Parathyroid adenoma (tissue), 2 donors: ENCODE measurements at regions not wholly inside any gene's neighbourhood (a gene's known extent, or its start where the extent isn't known, plus 50 kb on each side); places are given as distances from the start of the nearest gene placed in this dataset.
"Not testable (repeated sequence)": the region's sequence is repeated elsewhere in the genome, so short reads cannot be mapped to it uniquely, and the experiment has no call there.

Experiments
- H2AFZ ChIP-seq: fragments of 300-600 bp; sonication (generic); one replicate; pipeline ENCODE4 v1.7.0; 2017; ENCODE audit warnings: antibody characterized with exemption, mild to moderate bottlenecking
- H3K27ac ChIP-seq: fragments of 300-600 bp; sonication (generic); one replicate; pipeline ENCODE4 v1.7.0; 2017
- H3K27me3 ChIP-seq: fragments of 300-600 bp; sonication (generic); one replicate; pipeline ENCODE4 v1.7.0; 2017; ENCODE audit warnings: low read length; ENCODE audit not compliant: control insufficient read depth, insufficient read depth
- H3K36me3 ChIP-seq: fragments of 300-600 bp; sonication (generic); one replicate; pipeline ENCODE4 v1.7.0; 2017; ENCODE audit warnings: low read length; ENCODE audit not compliant: control insufficient read depth, insufficient read depth
- H3K4me1 ChIP-seq: fragments of 300-600 bp; sonication (generic); one replicate; pipeline ENCODE4 v1.7.0; 2017; ENCODE audit warnings: control low read depth
- H3K4me2 ChIP-seq: fragments of 300-600 bp; sonication (generic); one replicate; pipeline ENCODE4 v1.7.0; 2017; ENCODE audit warnings: low read length
- H3K4me3 ChIP-seq: fragments of 300-600 bp; sonication (generic); one replicate; pipeline ENCODE4 v1.7.0; 2017; ENCODE audit warnings: low read depth, low read length
- H3K79me2 ChIP-seq: fragments of 300-600 bp; sonication (generic); one replicate; pipeline ENCODE4 v1.7.0; 2017; ENCODE audit warnings: control low read depth
- H3K9ac ChIP-seq: fragments of 300-600 bp; sonication (generic); one replicate; pipeline ENCODE4 v1.7.0; 2017; ENCODE audit warnings: mild to moderate bottlenecking
- H3K9me3 ChIP-seq: fragments of 300-600 bp; sonication (generic); one replicate; pipeline ENCODE4 v1.7.0; 2017; ENCODE audit warnings: low read length; ENCODE audit not compliant: control insufficient read depth
- TF ChIP-seq, protein P1 (sequence below): fragments of 300-600 bp; sonication (generic); IDR thresholded peaks from one replicate; pipeline ENCODE4 v1.7.0; 2017; ENCODE audit warnings: antibody characterized with exemption, mild to moderate bottlenecking
- donor health status: primary hyperparathyroidism.

DNA sequence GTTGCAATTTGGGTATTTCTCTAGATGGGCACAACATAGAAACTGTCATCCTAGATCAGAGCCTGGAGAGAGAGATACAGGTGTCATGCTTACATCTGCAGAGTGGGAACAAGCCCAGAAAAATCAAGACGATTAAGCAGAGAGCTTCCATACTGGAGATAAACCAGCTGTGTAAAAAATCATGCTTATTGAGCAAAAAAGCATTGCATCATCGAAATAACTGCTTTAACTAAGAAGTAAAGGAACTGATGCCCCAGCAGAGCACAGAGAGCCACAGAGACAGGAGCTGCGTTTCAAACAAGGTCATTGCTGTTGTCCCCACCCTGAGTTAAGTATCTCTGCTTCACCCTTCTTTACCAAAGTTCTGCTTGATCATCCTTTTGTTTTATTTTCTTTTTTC lies 138.0 kb downstream of the CCDC74A start:
- not testable (repeated sequence) for H3K27me3 ChIP-seq, H3K4me3 ChIP-seq, H3K4me2 ChIP-seq, H3K4me1 ChIP-seq, H3K9me3 ChIP-seq, H2AFZ ChIP-seq, H3K36me3 ChIP-seq, H3K79me2 ChIP-seq, H3K9ac ChIP-seq, H3K27ac ChIP-seq

DNA sequence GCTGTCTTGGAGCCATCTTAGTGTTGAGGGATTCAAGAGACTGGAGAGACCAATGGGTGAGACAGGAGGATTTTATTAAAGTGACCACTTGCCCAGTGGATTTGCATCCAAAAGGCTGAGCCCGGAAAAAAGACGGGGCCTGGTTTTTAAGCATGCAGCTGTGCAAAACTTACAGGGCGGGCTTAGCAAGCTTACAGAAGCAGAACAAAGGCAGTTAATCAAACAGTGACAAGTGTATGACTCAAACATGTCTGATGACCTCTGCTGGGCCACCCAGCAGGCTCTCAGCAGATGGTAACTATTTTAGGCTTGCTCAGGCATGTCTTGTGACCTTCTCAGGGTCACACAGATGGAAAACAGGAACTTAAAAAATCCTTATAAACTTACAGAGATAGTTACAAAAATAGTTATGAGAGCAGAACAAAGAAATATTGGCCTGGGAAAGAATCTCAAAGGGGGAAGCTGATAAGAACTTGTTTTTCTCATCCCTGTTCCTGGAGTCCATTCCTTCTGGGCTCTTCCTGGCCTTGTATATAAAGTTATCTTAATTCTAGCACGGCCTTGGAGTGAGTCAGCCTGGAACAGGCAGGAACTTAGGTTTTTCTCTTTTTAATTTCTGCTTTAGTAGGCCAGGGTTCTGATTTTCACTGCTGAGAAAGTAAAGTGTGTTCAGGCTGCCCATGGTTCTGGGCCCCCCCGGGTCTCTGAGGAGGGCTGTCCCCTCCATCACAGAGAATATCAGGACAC lies 141.3 kb downstream of the CCDC74A start:
- H3K79me2 ChIP-seq, H3K4me1 ChIP-seq, H3K9ac ChIP-seq, H3K4me3 ChIP-seq, H3K36me3 ChIP-seq, H3K27me3 ChIP-seq, H3K27ac ChIP-seq, H3K9me3 ChIP-seq, H3K4me2 ChIP-seq, H2AFZ ChIP-seq: not testable (repeated sequence)

DNA sequence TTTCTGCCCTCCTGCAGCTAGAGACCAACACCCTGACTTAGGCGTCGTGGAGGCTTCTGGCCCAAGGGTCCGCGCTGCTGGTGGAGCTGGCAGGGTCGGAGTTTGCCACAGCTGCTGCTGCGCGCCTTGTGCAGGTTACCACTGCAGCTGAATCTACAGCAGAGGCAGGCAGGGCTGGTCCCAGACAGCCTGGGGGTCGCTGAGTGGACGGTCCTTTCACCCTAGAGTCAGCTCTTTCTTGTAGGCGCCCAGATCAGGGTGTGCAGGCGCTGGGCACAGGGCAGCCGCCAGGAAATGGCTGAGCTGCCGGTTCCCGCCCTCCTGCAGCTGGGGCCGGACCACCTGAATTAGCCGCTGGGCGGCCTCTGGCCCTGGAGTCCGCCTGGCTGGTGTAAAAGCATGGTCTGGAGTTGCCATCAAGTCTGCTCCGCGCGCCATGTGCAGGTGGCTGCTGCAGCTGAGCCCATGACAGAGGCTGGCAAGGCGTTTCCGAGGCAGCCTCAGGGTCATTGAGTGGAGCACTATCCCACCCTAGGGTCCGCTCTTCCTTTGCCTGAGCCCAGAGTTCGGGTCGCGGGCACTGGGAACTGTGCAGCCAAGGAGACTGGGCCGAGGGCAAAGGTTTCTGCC lies 144.3 kb downstream of the CCDC74A start:
- H3K4me1 ChIP-seq, H3K4me3 ChIP-seq, H3K9me3 ChIP-seq: not testable (repeated sequence)

DNA sequence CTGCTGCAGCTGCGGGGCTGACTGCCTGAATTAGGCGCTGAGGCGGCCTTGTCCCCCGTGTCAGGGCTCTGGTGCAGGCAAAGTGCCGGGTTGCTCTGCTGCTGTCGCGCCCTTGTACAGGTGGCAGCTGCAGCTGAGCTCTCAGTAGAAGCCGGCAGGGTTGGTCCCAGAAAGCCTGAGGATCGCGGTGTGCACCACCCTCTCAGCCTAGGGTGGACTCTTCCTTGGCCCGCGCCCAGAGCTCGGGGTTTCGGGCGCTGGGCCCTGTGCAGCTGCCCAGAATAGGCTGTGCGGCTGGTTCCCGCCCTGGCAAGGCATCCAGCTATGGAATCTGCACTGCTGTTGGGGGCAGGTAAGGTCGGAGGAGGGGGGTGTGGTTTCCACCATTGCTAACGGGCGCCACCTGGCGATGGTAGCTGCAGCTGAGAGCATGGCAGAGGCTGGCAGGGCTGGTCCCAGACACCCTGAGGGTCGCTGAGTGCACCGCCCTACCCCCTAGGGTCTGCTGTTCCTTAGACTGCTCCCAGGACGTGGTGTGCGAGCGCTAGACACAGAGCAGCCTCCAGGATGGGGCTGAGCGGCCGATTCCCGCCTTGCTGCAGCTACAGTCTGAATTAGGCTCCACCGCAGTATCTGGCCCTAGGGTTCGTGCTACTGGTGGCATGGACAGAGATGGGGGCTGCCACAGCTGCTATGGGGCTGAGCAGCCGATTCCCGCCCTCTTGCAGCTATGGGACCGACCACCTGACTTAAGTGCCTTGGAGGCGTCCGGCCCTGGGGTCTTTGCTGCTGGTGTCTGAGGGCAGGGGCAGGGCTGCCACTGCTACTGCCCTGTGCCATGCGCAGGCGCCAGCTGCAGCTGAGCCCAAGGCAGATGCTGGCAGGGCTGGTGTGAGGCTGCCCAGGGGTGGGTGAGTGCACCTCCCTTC lies 145.0 kb downstream of the CCDC74A start:
- H3K79me2 ChIP-seq, H3K9me3 ChIP-seq, H3K27me3 ChIP-seq, H3K36me3 ChIP-seq, H3K27ac ChIP-seq, H3K9ac ChIP-seq, H3K4me1 ChIP-seq, H3K4me3 ChIP-seq: not testable (repeated sequence)
- TF ChIP-seq, protein P1, sequence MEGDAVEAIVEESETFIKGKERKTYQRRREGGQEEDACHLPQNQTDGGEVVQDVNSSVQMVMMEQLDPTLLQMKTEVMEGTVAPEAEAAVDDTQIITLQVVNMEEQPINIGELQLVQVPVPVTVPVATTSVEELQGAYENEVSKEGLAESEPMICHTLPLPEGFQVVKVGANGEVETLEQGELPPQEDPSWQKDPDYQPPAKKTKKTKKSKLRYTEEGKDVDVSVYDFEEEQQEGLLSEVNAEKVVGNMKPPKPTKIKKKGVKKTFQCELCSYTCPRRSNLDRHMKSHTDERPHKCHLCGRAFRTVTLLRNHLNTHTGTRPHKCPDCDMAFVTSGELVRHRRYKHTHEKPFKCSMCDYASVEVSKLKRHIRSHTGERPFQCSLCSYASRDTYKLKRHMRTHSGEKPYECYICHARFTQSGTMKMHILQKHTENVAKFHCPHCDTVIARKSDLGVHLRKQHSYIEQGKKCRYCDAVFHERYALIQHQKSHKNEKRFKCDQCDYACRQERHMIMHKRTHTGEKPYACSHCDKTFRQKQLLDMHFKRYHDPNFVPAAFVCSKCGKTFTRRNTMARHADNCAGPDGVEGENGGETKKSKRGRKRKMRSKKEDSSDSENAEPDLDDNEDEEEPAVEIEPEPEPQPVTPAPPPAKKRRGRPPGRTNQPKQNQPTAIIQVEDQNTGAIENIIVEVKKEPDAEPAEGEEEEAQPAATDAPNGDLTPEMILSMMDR = peak; percentile 68
- Histone ChIP-seq H3K4me2 (peak overlapping the region; percentile 65), H2AFZ (peak overlapping the region; percentile 77)

More for the DNA sequence above, 144.3 kb downstream of the CCDC74A start:
- H3K36me3 ChIP-seq, H3K79me2 ChIP-seq, H3K4me2 ChIP-seq, H3K9ac ChIP-seq, H3K27me3 ChIP-seq, H3K27ac ChIP-seq: not testable (repeated sequence)
- peak overlapping the region; percentile 77 for H2AFZ ChIP-seq

DNA sequence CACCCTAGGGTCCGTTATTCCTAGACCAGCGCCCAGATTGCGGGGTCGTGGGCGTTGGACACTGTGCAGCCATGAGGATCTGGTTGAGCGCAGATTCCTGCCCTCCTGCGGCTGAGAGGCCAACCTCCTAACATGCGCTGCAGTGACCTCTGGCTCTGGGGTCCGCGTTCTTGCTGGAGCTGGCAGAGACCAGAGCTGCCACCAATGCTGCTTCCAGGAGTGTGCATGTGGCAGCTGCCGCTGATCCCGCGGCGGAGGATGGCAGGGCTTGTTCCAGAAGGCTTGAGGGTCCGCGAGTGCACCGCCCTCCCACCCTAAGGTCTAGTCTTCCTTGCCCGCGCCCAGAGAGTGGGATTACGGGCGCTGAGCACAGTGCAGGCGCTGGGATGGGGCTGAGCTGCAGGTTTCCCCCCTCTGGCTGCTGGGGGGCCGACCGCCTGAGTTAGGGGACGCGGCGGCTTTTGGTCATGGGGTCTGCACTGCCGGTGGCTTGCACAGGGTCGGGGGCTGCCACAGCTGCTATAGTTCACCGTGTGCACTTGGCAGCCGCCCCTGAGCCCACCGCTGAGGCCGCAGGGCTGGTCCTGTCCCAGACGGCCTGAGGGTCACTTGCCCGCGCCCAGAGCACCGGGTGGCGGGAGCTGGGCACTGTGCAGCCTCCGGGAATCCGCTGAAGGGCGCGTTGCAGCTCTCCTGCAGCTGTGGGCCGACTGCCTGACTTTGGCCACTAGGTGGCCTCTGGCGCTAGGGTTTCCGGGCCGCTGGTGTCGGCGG lies 145.9 kb downstream of the CCDC74A start:
- H3K27me3 ChIP-seq = no peaks in the 10 kb centered on the region
- peak overlapping the region; percentile 77 for H2AFZ ChIP-seq
- peak overlapping the region; percentile 24 for H3K4me2 ChIP-seq
- H3K4me3 ChIP-seq = no peak overlapping the region
- H3K36me3 ChIP-seq = no peaks in the 10 kb centered on the region
- peaks cover 6% of the 10 kb centered on the region for H3K4me1 ChIP-seq
- no peaks in the 10 kb centered on the region for H3K79me2 ChIP-seq
- H3K9ac ChIP-seq = no peak overlapping the region
- TF ChIP-seq, protein P1 = peak; percentile 93
- no peak overlapping the region for H3K27ac ChIP-seq
- no peaks in the 10 kb centered on the region for H3K9me3 ChIP-seq
